H7 (cell line): ENCODE measurements at regions not wholly inside any gene's neighbourhood (a gene's known extent, or its start where the extent isn't known, plus 50 kb on each side); places are given as distances from the start of the nearest gene placed in this dataset.

ENCODE experiments used
- DNase-seq: peaks from one replicate; pipeline ENCODE4 v3.0.0; 2012
- H3K27me3 ChIP-seq: 2 replicates; pipeline ENCODE4 v1.6.0; 2011; ENCODE audit warnings: mild to moderate bottlenecking, low read length; ENCODE audit not compliant: control insufficient read depth, insufficient read depth
- H3K36me3 ChIP-seq: replicated peaks from 2 replicates; pipeline ENCODE4 v1.5.1; 2011; ENCODE audit warnings: low read length; ENCODE audit not compliant: control insufficient read depth, insufficient read depth
- H3K4me3 ChIP-seq: 2 replicates; pipeline ENCODE4 v1.5.1; 2011; ENCODE audit warnings: low read depth, mild to moderate bottlenecking, control low read depth, low read length, moderate library complexity; ENCODE audit not compliant: insufficient read depth

GRCh38 chr2:181264001-181264400, 193.2 kb upstream of the ITGA4 start:
- no peak for DNase-seq

GRCh38 chr2:181264441-181264840, 192.7 kb upstream of the ITGA4 start:
- Histone ChIP-seq H3K4me3 (no peak overlapping the region), H3K36me3 (no peaks in the 10 kb centered on the region), H3K27me3 (no peaks in the 10 kb centered on the region)
- no peak for DNase-seq

More at GRCh38 chr2:181264001-181264400, 193.2 kb upstream of the ITGA4 start:
- Histone ChIP-seq H3K36me3 (no peaks in the 10 kb centered on the region), H3K4me3 (no peak overlapping the region), H3K27me3 (no peaks in the 10 kb centered on the region)

- no peak for DNase-seq
- no peak overlapping the region for H3K4me3 ChIP-seq
Measured at GRCh38 chr2:181266614-181267013, 190.6 kb upstream of the ITGA4 start.

GRCh38 chr2:181268174-181268867, 188.9 kb upstream of the ITGA4 start:
- Histone ChIP-seq H3K36me3 (no peaks in the 10 kb centered on the region), H3K27me3 (no peaks in the 10 kb centered on the region), H3K4me3 (no peak overlapping the region)
- DNase-seq = no peak

More at GRCh38 chr2:181266614-181267013, 190.6 kb upstream of the ITGA4 start:
- Histone ChIP-seq H3K27me3 (no peaks in the 10 kb centered on the region), H3K36me3 (no peaks in the 10 kb centered on the region)

- Histone ChIP-seq H3K27me3 (no peaks in the 10 kb centered on the region), H3K36me3 (no peaks in the 10 kb centered on the region), H3K4me3 (no peak overlapping the region)
- no peak for DNase-seq
Measured at GRCh38 chr2:181273986-181274385, 183.2 kb upstream of the ITGA4 start.

GRCh38 chr2:181275643-181276070, 181.5 kb upstream of the ITGA4 start:
- peak; percentile 5 for DNase-seq
- Histone ChIP-seq H3K4me3 (no peak overlapping the region), H3K36me3 (no peaks in the 10 kb centered on the region), H3K27me3 (no peaks in the 10 kb centered on the region)

GRCh38 chr2:181281206-181281832, 175.9 kb upstream of the ITGA4 start:
- no peak for DNase-seq

GRCh38 chr2:181285116-181285515, 172.1 kb upstream of the ITGA4 start:
- DNase-seq = no peak
- Histone ChIP-seq H3K36me3 (no peaks in the 10 kb centered on the region), H3K27me3 (no peaks in the 10 kb centered on the region), H3K4me3 (no peak overlapping the region)

More at GRCh38 chr2:181281206-181281832, 175.9 kb upstream of the ITGA4 start:
- H3K4me3 ChIP-seq = no peak overlapping the region
- no peaks in the 10 kb centered on the region for H3K36me3 ChIP-seq
- H3K27me3 ChIP-seq = no peaks in the 10 kb centered on the region

GRCh38 chr2:181289698-181290097, 167.5 kb upstream of the ITGA4 start:
- H3K36me3 ChIP-seq = no peaks in the 10 kb centered on the region
- H3K27me3 ChIP-seq = no peaks in the 10 kb centered on the region
- H3K4me3 ChIP-seq = no peak overlapping the region
- no peak for DNase-seq

GRCh38 chr2:181290182-181290581, 167.0 kb upstream of the ITGA4 start:
- no peak overlapping the region for H3K4me3 ChIP-seq

GRCh38 chr2:181294979-181295378, 162.2 kb upstream of the ITGA4 start:
- Histone ChIP-seq H3K4me3 (no peak overlapping the region), H3K36me3 (no peaks in the 10 kb centered on the region), H3K27me3 (no peaks in the 10 kb centered on the region)
- no peak for DNase-seq

More at GRCh38 chr2:181290182-181290581, 167.0 kb upstream of the ITGA4 start:
- no peaks in the 10 kb centered on the region for H3K36me3 ChIP-seq
- DNase-seq = no peak
- H3K27me3 ChIP-seq = no peaks in the 10 kb centered on the region

GRCh38 chr2:181300600-181301291, 156.4 kb upstream of the ITGA4 start:
- DNase-seq = no peak
- no peaks in the 10 kb centered on the region for H3K27me3 ChIP-seq

GRCh38 chr2:181304011-181304844, 153.0 kb upstream of the ITGA4 start:
- H3K27me3 ChIP-seq = no peaks in the 10 kb centered on the region
- H3K36me3 ChIP-seq = no peaks in the 10 kb centered on the region
- no peak overlapping the region for H3K4me3 ChIP-seq
- DNase-seq = no peak

More at GRCh38 chr2:181300600-181301291, 156.4 kb upstream of the ITGA4 start:
- H3K4me3 ChIP-seq = no peak overlapping the region
- H3K36me3 ChIP-seq = no peaks in the 10 kb centered on the region
